ENCODE measurements at regions not wholly inside any gene's neighbourhood (a gene's known extent, or its start where the extent isn't known, plus 50 kb on each side); places are given as distances from the start of the nearest gene placed in this dataset.
"Not testable (repeated sequence)": the region's sequence is repeated elsewhere in the genome, so short reads cannot be mapped to it uniquely, and the experiment has no call there.

DNA sequence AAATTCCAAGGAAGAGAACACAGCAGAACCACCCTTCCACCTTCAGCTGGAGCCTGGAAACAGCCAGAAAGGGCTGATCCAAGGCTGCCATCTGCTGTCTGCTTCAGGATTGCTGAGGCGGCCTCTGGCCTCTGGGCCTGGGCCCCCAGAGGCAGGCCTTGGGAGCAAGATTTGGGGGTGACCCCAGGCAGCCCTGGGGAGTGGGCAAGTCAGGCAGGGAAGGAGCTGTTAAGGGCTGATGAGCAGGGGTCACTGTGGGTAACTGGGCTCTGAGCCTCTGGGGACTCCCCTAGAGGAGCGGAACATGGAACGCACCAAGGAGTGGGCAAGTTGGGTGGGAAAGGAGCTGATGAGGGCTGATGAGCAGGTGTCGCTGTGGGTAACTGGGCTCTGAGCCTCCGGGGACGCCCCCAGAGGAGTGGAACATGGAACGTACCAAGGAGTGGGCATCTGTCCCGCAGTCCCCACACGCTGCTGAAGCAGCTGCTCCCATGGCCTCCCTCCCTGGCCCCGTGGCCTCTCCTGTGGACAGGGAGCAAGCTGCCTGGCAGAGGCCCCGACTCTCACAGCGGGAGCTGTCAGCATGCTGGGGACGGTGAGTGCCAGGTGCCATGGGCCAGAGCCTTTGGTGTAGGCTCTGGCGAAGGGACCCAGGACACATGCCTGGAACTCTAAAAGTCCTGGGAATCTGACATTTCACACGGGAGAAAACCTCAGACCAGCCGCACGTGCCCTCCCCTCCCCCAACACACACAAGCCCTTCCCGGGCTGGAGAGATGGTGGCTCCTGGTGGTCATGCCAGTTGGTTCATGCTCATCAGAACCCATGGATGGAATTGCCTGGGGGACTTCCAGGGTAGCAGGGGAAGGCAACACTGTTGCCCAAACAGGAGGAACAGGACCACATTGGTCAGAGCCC is 148.8 kb downstream of the NPIPB11 start (continued):
- TF ChIP-seq, protein P1, sequence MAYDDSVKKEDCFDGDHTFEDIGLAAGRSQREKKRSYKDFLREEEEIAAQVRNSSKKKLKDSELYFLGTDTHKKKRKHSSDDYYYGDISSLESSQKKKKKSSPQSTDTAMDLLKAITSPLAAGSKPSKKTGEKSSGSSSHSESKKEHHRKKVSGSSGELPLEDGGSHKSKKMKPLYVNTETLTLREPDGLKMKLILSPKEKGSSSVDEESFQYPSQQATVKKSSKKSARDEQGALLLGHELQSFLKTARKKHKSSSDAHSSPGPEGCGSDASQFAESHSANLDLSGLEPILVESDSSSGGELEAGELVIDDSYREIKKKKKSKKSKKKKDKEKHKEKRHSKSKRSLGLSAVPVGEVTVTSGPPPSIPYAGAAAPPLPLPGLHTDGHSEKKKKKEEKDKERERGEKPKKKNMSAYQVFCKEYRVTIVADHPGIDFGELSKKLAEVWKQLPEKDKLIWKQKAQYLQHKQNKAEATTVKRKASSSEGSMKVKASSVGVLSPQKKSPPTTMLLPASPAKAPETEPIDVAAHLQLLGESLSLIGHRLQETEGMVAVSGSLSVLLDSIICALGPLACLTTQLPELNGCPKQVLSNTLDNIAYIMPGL (CRISPR knock-in tag; IDR thresholded peaks at IDR 0.05; ENCODE audit: borderline replicate concordance in 1 of 2, low read depth in 1 of 2) = 0 out of 4 replicates have a peak, but pooled peaks of 1 of the 2 experiments have one; percentile 49
- TF ChIP-seq ZBTB20 (CRISPR knock-in tag; IDR thresholded peaks at IDR 0.05; ENCODE audit: borderline replicate concordance, low read depth) (0 out of 2 replicates have a peak, but pooled peaks have one; percentile 39), GABPB1 (CRISPR knock-in tag; IDR thresholded peaks at IDR 0.05) (peak; percentile 16; the same call in 1 of the 2 replicates), ZNF225 (CRISPR knock-in tag; IDR thresholded peaks at IDR 0.05) (0 out of 2 replicates have a peak, but pooled peaks have one; percentile 15), NR2F6 (CRISPR knock-in tag; IDR thresholded peaks at IDR 0.05) (peak; percentile 41), RXRB (CRISPR knock-in tag; IDR thresholded peaks at IDR 0.05; ENCODE audit: borderline replicate concordance) (peak; percentile 23; the same call in 1 of the 2 replicates), FOSL2 (CRISPR knock-in tag; IDR thresholded peaks at IDR 0.05) (peak; percentile 31), STAG1 (CRISPR knock-in tag; IDR thresholded peaks at IDR 0.05) (peak; percentile 95), RAD21 (CRISPR knock-in tag; IDR thresholded peaks at IDR 0.05) (peak; percentile 95), BHLHE40 (IDR thresholded peaks at IDR 0.05; ENCODE audit: low read length) (peak; percentile 68), ERF (CRISPR knock-in tag; IDR thresholded peaks at IDR 0.05) (peak; percentile 57; the same call in 1 of the 2 replicates), KDM3A (CRISPR knock-in tag; IDR thresholded peaks at IDR 0.05; ENCODE audit: low read depth) (0 out of 2 replicates have a peak, but pooled peaks have one; percentile 52), ZSCAN9 (CRISPR knock-in tag; IDR thresholded peaks at IDR 0.05; ENCODE audit: borderline replicate concordance) (0 out of 2 replicates have a peak, but pooled peaks have one; percentile 25), ZNF274 (CRISPR knock-in tag; IDR thresholded peaks at IDR 0.05) (peak; percentile 57; the same call in 1 of the 2 replicates)
- TF ChIP-seq NR2F6 (IDR thresholded peaks at IDR 0.05) = not testable (repeated sequence)
- TF ChIP-seq, protein P2, sequence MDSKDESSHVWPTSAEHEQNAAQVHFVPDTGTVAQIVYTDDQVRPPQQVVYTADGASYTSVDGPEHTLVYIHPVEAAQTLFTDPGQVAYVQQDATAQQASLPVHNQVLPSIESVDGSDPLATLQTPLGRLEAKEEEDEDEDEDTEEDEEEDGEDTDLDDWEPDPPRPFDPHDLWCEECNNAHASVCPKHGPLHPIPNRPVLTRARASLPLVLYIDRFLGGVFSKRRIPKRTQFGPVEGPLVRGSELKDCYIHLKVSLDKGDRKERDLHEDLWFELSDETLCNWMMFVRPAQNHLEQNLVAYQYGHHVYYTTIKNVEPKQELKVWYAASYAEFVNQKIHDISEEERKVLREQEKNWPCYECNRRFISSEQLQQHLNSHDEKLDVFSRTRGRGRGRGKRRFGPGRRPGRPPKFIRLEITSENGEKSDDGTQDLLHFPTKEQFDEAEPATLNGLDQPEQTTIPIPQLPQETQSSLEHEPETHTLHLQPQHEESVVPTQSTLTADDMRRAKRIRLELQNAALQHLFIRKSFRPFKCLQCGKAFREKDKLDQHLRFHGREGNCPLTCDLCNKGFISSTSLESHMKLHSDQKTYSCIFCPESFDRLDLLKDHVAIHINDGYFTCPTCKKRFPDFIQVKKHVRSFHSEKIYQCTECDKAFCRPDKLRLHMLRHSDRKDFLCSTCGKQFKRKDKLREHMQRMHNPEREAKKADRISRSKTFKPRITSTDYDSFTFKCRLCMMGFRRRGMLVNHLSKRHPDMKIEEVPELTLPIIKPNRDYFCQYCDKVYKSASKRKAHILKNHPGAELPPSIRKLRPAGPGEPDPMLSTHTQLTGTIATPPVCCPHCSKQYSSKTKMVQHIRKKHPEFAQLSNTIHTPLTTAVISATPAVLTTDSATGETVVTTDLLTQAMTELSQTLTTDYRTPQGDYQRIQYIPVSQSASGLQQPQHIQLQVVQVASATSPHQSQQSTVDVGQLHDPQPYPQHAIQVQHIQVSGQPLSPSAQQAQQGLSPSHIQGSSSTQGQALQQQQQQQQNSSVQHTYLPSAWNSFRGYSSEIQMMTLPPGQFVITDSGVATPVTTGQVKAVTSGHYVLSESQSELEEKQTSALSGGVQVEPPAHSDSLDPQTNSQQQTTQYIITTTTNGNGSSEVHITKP (CRISPR knock-in tag; IDR thresholded peaks at IDR 0.05; ENCODE audit: low read depth) = peak; percentile 79; the same call in 1 of the 2 replicates
- TF ChIP-seq, protein P3, sequence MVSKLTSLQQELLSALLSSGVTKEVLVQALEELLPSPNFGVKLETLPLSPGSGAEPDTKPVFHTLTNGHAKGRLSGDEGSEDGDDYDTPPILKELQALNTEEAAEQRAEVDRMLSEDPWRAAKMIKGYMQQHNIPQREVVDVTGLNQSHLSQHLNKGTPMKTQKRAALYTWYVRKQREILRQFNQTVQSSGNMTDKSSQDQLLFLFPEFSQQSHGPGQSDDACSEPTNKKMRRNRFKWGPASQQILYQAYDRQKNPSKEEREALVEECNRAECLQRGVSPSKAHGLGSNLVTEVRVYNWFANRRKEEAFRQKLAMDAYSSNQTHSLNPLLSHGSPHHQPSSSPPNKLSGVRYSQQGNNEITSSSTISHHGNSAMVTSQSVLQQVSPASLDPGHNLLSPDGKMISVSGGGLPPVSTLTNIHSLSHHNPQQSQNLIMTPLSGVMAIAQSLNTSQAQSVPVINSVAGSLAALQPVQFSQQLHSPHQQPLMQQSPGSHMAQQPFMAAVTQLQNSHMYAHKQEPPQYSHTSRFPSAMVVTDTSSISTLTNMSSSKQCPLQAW (CRISPR knock-in tag; IDR thresholded peaks at IDR 0.05) = 0 out of 2 replicates have a peak, but pooled peaks have one; percentile 68
- TF ChIP-seq, protein P4, sequence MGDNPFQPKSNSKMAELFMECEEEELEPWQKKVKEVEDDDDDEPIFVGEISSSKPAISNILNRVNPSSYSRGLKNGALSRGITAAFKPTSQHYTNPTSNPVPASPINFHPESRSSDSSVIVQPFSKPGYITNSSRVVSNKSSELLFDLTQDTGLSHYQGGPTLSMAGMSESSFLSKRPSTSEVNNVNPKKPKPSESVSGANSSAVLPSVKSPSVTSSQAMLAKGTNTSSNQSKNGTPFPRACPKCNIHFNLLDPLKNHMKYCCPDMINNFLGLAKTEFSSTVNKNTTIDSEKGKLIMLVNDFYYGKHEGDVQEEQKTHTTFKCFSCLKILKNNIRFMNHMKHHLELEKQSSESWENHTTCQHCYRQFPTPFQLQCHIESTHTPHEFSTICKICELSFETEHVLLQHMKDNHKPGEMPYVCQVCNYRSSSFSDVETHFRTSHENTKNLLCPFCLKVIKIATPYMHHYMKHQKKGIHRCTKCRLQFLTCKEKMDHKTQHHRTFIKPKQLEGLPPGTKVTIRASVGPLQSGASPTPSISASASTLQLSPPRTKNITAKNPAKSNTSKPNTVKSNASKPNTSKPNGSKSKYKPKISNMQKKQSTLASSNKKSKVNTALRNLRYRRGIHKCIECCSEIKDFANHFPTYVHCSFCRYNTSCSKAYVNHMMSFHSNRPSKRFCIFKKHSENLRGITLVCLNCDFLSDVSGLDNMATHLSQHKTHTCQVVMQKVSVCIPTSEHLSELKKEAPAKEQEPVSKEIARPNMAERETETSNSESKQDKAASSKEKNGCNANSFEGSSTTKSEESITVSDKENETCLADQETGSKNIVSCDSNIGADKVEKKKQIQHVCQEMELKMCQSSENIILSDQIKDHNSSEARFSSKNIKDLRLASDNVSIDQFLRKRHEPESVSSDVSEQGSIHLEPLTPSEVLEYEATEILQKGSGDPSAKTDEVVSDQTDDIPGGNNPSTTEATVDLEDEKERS (CRISPR knock-in tag; IDR thresholded peaks at IDR 0.05) = 0 out of 2 replicates have a peak, but pooled peaks have one; percentile 18

Measured in HepG2 (cell line).